MCF 10A (cell line): ENCODE measurements at regions not wholly inside any gene's neighbourhood (a gene's known extent, or its start where the extent isn't known, plus 50 kb on each side); places are given as distances from the start of the nearest gene placed in this dataset.
"Not testable (repeated sequence)": the region's sequence is repeated elsewhere in the genome, so short reads cannot be mapped to it uniquely, and the experiment has no call there.

Experiments used
- BruUV-seq: library from RNA; stranded (reverse); fragments of 400-500 nt; replicated peaks from 2 replicates; lab custom pipeline; 2021; lab: Mats Ljungman, UMichigan
- CTCF ChIA-PET: fragments of 300-600 bp; sonication (Branson Sonifier 250); formaldehyde crosslinking; extraction: SDS; loops from one replicate; lab custom pipeline; 2021; ENCODE audit warnings: antibody characterized with exemption, inconsistent platforms; lab: Yijun Ruan, JAX
- POLR2A ChIA-PET: fragments of 300-600, 350-650 bp; sonication (Branson Sonifier 250); formaldehyde crosslinking; extraction: SDS; loops from one replicate; lab custom pipeline; 2020; ENCODE audit warnings: antibody characterized with exemption, inconsistent platforms; lab: Yijun Ruan, JAX
- DNase-seq: peaks from one replicate; pipeline ENCODE4 v3.0.0-alpha.2; 2018; ENCODE audit not compliant: unreplicated experiment
- H3K27ac Mint-ChIP-seq: one replicate; pipeline ENCODE4 v1.8.0; 2022; ENCODE audit warnings: mild to moderate bottlenecking, low read depth, mixed read lengths; ENCODE audit not compliant: unreplicated experiment
- H3K27me3 Mint-ChIP-seq: one replicate; pipeline ENCODE4 v1.8.0; 2022; ENCODE audit warnings: mixed read lengths; ENCODE audit not compliant: insufficient read depth, unreplicated experiment
- H3K36me3 Mint-ChIP-seq: one replicate; pipeline ENCODE4 v1.8.0; 2022; ENCODE audit warnings: mild to moderate bottlenecking, moderate library complexity, mixed read lengths; ENCODE audit not compliant: insufficient read depth, unreplicated experiment
- H3K4me1 Mint-ChIP-seq: one replicate; pipeline ENCODE4 v1.8.0; 2022; ENCODE audit warnings: mixed read lengths; ENCODE audit not compliant: insufficient read depth, unreplicated experiment
- H3K4me3 Mint-ChIP-seq: one replicate; pipeline ENCODE4 v1.8.0; 2022; ENCODE audit warnings: mild to moderate bottlenecking, moderate library complexity, mixed read lengths; ENCODE audit not compliant: unreplicated experiment
- H3K9me3 Mint-ChIP-seq: one replicate; pipeline ENCODE4 v1.8.0; 2022; ENCODE audit warnings: mixed read lengths; ENCODE audit not compliant: unreplicated experiment
- intact Hi-C: fragments of 100-400 bp; cut with micrococcal nuclease; formaldehyde crosslinking; loops from 2 replicates; pipeline ENCODE4 v1.14.1; 2022
- TF ChIP-seq, protein P1 (sequence below): fragments of 200-600 bp; IDR thresholded peaks from one replicate; pipeline ENCODE4 v1.8.0; 2022; ENCODE audit warnings: antibody characterized with exemption, mild to moderate bottlenecking; ENCODE audit not compliant: unreplicated experiment

DNA sequence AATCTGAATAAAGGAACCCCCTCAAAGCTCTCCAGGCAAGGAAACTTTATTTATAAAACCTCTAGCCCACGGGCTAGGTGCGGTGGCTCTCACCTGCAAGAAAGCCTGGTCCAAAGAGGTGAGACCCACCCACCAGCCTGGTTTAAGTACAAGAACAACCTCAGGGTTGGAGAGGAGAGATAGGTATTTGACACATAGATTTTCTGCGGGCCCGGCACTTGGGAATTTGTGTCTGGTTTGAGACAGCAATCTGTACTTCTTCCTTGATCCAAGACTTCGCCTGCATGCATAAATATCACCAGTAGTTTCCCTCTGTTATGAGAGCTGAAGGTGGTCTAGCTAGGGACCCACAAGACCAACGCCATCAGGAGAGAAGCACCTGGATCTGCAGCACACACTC, 73.2 kb upstream of the CAPRIN1 start:
- no peak for DNase-seq
- intact Hi-C loops = no loop called here
- no TSS peak for BruUV-seq
- TF ChIP-seq, protein P1, sequence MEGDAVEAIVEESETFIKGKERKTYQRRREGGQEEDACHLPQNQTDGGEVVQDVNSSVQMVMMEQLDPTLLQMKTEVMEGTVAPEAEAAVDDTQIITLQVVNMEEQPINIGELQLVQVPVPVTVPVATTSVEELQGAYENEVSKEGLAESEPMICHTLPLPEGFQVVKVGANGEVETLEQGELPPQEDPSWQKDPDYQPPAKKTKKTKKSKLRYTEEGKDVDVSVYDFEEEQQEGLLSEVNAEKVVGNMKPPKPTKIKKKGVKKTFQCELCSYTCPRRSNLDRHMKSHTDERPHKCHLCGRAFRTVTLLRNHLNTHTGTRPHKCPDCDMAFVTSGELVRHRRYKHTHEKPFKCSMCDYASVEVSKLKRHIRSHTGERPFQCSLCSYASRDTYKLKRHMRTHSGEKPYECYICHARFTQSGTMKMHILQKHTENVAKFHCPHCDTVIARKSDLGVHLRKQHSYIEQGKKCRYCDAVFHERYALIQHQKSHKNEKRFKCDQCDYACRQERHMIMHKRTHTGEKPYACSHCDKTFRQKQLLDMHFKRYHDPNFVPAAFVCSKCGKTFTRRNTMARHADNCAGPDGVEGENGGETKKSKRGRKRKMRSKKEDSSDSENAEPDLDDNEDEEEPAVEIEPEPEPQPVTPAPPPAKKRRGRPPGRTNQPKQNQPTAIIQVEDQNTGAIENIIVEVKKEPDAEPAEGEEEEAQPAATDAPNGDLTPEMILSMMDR = no peak
- Mint-ChIP-seq H3K4me1 (no peaks in the 10 kb centered on the region), H3K36me3 (no peaks in the 10 kb centered on the region), H3K4me3 (no peak overlapping the region), H3K27ac (no peak overlapping the region), H3K27me3 (peaks cover 29% of the 10 kb centered on the region), H3K9me3 (no peaks in the 10 kb centered on the region)
- ChIA-PET CTCF (interaction anchor here (0.6 to 10.7 kb wide), 7 partner anchors 9 to 170 kb away, joined by 3 to 77 read pairs (median 3); no protein-coding TSS in a partner anchor), POLR2A (interaction anchor here (0.8 kb wide), 1 partner anchor 29 kb away, joined by 3 read pairs; no protein-coding TSS in a partner anchor)

DNA sequence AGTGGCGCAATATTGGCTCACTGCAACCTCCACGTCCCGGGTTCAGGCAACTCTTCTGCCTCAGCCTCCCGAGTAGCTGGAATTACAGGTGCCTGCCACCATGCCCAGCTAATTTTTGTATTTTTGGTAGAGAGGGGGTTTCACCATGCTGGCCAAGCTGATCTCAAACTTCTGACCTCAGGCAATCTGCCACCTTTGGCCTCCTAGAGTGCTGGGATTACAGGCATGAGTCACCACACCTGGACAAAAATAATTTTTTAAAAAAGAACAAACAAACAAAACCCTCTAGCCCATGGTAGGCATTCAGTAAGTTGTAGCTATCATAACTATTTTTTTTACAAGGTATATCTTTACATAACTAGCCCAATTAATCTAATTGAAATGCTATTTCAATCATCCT, 73.9 kb upstream of the CAPRIN1 start:
- no peaks in the 10 kb centered on the region for H3K9me3 Mint-ChIP-seq
- no peak overlapping the region for H3K27ac Mint-ChIP-seq
- ChIA-PET CTCF (interaction anchor here (0.6 to 10.7 kb wide), 7 partner anchors 10 to 169 kb away, joined by 3 to 77 read pairs (median 3); no protein-coding TSS in a partner anchor), POLR2A (interaction anchor here (0.6 kb wide), 1 partner anchor 119 kb away, joined by 4 read pairs; no protein-coding TSS in a partner anchor)
- TF ChIP-seq, protein P1 = no peak
- H3K4me1 Mint-ChIP-seq = no peaks in the 10 kb centered on the region
- intact Hi-C loops = no loop called here
- BruUV-seq = no TSS peak
- peaks cover 29% of the 10 kb centered on the region for H3K27me3 Mint-ChIP-seq
- DNase-seq = peak; percentile 33
- no peak overlapping the region for H3K4me3 Mint-ChIP-seq
- H3K36me3 Mint-ChIP-seq = no peaks in the 10 kb centered on the region

DNA sequence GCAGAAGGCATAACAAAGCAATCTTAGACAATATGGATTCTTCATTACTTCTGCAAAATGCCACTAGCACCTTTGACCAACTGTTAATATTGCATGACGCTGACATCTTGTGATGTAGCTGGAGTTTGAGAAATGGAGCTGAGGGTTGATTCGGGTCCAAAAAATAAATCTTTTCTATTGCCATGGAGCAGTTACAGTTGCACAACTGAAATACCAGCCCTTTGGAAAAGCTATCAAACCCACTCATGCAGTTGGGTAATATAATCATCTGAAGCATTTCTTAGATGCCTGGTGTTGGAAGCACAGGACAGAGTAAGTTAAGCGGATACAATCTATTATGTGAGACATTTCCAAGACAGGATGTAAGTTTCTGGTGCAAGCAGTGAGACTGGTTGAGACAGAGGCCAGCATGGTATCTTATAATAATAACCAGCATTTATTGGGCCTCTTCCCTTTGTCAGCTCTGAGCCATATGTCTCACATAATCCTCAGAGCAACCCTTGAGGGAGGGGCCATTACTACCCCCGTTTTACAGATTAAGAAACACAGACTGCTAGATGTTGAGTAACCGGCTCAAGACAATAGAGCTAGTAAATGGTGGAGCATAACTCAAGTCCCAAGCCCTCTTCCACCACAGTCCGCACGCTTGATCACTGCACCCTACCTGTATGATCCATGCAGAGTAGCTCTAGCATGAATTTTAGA, 74.9 kb upstream of the CAPRIN1 start:
- H3K4me1 Mint-ChIP-seq = no peaks in the 10 kb centered on the region

DNA sequence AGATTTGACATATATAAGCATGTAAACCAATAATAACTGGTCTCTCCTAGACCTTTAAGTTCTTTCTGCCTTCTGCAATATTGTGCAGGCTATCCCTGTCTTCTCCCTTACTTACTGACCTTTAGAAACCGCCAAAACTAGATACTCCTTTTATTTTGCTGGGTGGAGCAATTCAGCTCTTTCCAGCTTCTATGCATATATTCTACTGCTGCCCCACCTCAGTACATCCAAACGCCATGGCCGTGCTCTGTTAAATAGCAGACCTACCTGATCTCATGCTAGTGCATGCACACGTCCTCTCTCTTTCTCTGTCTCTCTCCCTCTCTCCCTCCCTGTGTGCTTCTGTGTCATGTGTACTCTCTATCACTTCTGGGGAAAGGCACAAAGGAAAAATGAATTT, 76.7 kb upstream of the CAPRIN1 start:
- ChIA-PET POLR2A (no interaction called here), CTCF (interaction anchor here (0.7 to 10.7 kb wide), 5 partner anchors 9 to 170 kb away, joined by 3 to 77 read pairs (median 5); no protein-coding TSS in a partner anchor)
- TF ChIP-seq, protein P1 = no peak
- DNase-seq = no peak
- Mint-ChIP-seq H3K27ac (no peak overlapping the region), H3K27me3 (peaks cover 11% of the 10 kb centered on the region), H3K9me3 (no peaks in the 10 kb centered on the region), H3K4me3 (no peak overlapping the region), H3K36me3 (no peaks in the 10 kb centered on the region), H3K4me1 (no peaks in the 10 kb centered on the region)
- intact Hi-C loops = no loop called here
- BruUV-seq = no TSS peak

More for the DNA sequence above, 74.9 kb upstream of the CAPRIN1 start:
- DNase-seq = no peak
- Mint-ChIP-seq H3K4me3 (no peak overlapping the region), H3K27ac (no peak overlapping the region), H3K27me3 (peaks cover 29% of the 10 kb centered on the region), H3K9me3 (no peaks in the 10 kb centered on the region), H3K36me3 (no peaks in the 10 kb centered on the region)
- CTCF ChIA-PET = interaction anchor here (0.5 to 10.7 kb wide), 7 partner anchors 11 to 168 kb away, joined by 3 to 77 read pairs (median 3); no protein-coding TSS in a partner anchor
- POLR2A ChIA-PET = interaction anchor here (1.3 kb wide), 1 partner anchor 121 kb away, joined by 3 read pairs; no protein-coding TSS in a partner anchor
- intact Hi-C loops = no loop called here
- BruUV-seq = no TSS peak
- TF ChIP-seq, protein P1 = no peak

DNA sequence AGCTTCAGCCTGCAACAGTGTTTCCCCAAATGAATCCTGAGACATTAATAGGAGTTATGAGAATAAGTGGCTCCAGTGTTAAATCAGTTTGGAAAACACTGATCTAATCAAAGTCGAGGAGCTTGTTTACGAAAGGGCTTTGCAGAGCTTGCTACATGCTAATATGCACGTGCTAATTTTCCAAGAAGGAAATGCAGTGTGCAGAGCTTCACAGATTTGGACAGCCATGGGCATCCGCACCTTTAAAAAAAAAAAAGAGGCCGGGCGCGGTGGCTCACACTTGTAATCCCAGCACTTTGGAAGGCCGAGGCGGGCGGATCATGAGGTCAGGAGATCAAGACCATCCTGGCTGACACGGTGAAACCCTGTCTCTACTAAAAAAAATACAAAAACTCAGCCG, 79.7 kb upstream of the LMO2 start:
- H3K9me3 Mint-ChIP-seq, BruUV-seq, H3K4me1 Mint-ChIP-seq, H3K4me3 Mint-ChIP-seq, H3K27me3 Mint-ChIP-seq, H3K36me3 Mint-ChIP-seq, H3K27ac Mint-ChIP-seq, DNase-seq: not testable (repeated sequence)
- POLR2A ChIA-PET = interaction anchor here (0.5 to 1.7 kb wide), 4 partner anchors 11 to 235 kb away, joined by 3 to 4 read pairs (median 4); no protein-coding TSS in a partner anchor
- CTCF ChIA-PET = interaction anchor here (0.6 to 3.6 kb wide), 42 partner anchors 9 to 939 kb away, joined by 3 to 119 read pairs (median 5); no protein-coding TSS in a partner anchor
- intact Hi-C loops = loop anchor here (1.0 kb wide), 3 partner anchors 113 to 163 kb away; no protein-coding TSS in a partner anchor
